Progenitor cell of endocrine pancreas (in vitro differentiated cells): ENCODE measurements at regions not wholly inside any gene's neighbourhood (a gene's known extent, or its start where the extent isn't known, plus 50 kb on each side); places are given as distances from the start of the nearest gene placed in this dataset.

Experiments
- DNase-seq: peaks from one replicate; pipeline ENCODE4 v3.0.0; 2021; ENCODE audit warnings: low spot score; ENCODE audit not compliant: unreplicated experiment
- H3K27ac Mint-ChIP-seq: 2 replicates; pipeline ENCODE4 v1.8.0; 2021; ENCODE audit warnings: mild to moderate bottlenecking, moderate library complexity, mixed read lengths
- H3K27me3 Mint-ChIP-seq: 2 replicates; pipeline ENCODE4 v1.8.0; 2021; ENCODE audit warnings: mixed read lengths
- H3K36me3 Mint-ChIP-seq: 2 replicates; pipeline ENCODE4 v1.8.0; 2022; ENCODE audit warnings: mixed read lengths; ENCODE audit not compliant: insufficient read depth
- H3K4me1 Mint-ChIP-seq: 2 replicates; pipeline ENCODE4 v1.8.0; 2021; ENCODE audit warnings: low read depth, mixed read lengths
- H3K4me3 Mint-ChIP-seq: 2 replicates; pipeline ENCODE4 v1.8.0; 2021; ENCODE audit warnings: low read depth, mild to moderate bottlenecking, moderate library complexity, mixed read lengths
- H3K9me3 Mint-ChIP-seq: 2 replicates; pipeline ENCODE4 v1.8.0; 2021; ENCODE audit warnings: low read depth, mixed read lengths
- TF ChIP-seq, protein P1 (sequence below): fragments of 200-600 bp; sonication (generic); IDR thresholded peaks from one replicate; pipeline ENCODE4 v1.5.0; 2021; ENCODE audit warnings: antibody characterized with exemption, mild to moderate bottlenecking; ENCODE audit not compliant: unreplicated experiment

DNA sequence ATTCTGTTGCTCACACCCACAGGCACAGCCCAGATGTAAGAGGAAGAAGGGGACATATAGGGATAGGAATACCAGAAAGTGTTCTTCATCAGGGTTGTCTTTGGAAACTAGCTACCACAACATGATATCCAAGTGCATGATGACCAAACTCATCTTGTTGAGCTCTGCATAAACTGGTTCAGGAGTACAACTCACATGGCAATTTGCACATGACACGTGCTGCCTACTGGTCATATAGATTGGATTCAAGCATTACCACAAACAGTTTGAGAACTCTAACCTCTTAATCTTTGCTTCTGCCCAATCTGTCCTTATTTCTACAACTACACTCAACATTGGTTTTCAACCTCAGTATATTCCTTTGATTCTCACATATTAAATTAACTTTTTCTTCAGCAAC, 184.7 kb upstream of the PCSK2 start:
- Mint-ChIP-seq H3K9me3 (no peaks in the 10 kb centered on the region), H3K4me1 (no peaks in the 10 kb centered on the region)
- no peak for DNase-seq

DNA sequence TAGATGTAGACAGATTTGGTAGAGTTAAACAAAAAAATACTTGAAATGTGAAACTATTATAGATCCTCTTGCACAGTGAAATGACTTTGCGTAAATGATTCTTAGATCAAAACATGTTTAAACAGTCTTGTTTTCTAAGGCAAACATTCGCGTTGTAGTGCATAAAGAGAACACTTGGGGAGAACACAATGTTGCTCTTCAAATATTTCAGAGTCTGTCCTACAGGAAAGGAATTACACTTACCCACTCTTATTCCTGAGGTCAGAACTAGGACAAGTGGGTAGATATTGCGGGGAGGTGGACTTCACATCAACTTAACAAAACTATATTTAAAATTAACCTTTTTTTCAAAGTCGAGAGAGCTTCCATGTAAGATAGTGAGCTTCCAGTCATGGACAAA, 183.5 kb upstream of the PCSK2 start:
- H3K4me1 Mint-ChIP-seq = no peaks in the 10 kb centered on the region
- no peak overlapping the region for H3K27ac Mint-ChIP-seq
- no peaks in the 10 kb centered on the region for H3K27me3 Mint-ChIP-seq
- no peak overlapping the region for H3K4me3 Mint-ChIP-seq
- no peak for DNase-seq
- TF ChIP-seq, protein P1, sequence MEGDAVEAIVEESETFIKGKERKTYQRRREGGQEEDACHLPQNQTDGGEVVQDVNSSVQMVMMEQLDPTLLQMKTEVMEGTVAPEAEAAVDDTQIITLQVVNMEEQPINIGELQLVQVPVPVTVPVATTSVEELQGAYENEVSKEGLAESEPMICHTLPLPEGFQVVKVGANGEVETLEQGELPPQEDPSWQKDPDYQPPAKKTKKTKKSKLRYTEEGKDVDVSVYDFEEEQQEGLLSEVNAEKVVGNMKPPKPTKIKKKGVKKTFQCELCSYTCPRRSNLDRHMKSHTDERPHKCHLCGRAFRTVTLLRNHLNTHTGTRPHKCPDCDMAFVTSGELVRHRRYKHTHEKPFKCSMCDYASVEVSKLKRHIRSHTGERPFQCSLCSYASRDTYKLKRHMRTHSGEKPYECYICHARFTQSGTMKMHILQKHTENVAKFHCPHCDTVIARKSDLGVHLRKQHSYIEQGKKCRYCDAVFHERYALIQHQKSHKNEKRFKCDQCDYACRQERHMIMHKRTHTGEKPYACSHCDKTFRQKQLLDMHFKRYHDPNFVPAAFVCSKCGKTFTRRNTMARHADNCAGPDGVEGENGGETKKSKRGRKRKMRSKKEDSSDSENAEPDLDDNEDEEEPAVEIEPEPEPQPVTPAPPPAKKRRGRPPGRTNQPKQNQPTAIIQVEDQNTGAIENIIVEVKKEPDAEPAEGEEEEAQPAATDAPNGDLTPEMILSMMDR = no peak
- H3K36me3 Mint-ChIP-seq = no peaks in the 10 kb centered on the region
- H3K9me3 Mint-ChIP-seq = no peaks in the 10 kb centered on the region

More for the DNA sequence above, 184.7 kb upstream of the PCSK2 start:
- H3K27me3 Mint-ChIP-seq = no peaks in the 10 kb centered on the region
- no peaks in the 10 kb centered on the region for H3K36me3 Mint-ChIP-seq
- no peak overlapping the region for H3K4me3 Mint-ChIP-seq
- TF ChIP-seq, protein P1 = no peak
- H3K27ac Mint-ChIP-seq = no peak overlapping the region

DNA sequence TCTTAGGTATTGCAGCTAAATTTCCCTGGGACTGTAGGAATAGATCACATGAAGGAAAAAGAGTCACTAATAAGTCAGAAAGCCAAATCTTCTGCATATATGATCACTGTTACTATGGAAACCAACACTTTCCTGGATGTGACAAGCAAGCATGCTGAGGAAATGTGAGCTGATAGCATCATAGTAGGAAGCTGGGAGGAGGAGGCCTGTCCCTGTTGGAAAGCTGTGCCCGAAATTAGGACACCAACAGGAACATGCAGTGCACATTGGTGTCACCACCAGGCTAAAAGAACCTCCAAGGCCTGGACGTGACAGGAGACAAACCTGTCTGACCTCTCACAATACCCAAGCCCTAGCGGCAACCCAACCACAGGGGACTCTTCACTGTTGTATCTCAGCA, 181.9 kb upstream of the PCSK2 start:
- no peak overlapping the region for H3K27ac Mint-ChIP-seq
- TF ChIP-seq, protein P1 = no peak
- H3K4me3 Mint-ChIP-seq = no peak overlapping the region
- H3K4me1 Mint-ChIP-seq = no peaks in the 10 kb centered on the region
- H3K9me3 Mint-ChIP-seq = no peaks in the 10 kb centered on the region
- no peaks in the 10 kb centered on the region for H3K27me3 Mint-ChIP-seq
- H3K36me3 Mint-ChIP-seq = no peaks in the 10 kb centered on the region
- no peak for DNase-seq

DNA sequence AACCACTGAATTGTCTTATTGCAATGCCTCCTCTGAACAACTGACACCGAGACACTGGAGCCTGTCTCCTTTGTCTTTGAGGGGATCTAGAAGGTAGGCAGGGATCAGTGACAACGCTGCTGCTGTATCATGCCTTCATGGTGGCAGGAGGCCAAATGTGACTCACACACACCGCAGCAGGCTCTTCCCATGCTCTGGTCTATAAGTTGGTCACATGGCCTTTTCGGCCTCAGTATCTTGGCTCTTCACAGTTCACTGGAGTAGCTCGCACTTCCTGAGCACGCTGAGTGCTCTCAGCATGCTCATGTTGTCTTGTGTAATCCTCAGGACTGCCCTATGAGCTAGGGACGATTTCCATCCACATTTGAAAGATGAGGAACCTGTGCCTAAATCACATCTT, 167.4 kb upstream of the PCSK2 start:
- no peak overlapping the region for H3K4me3 Mint-ChIP-seq
- no peaks in the 10 kb centered on the region for H3K4me1 Mint-ChIP-seq
- H3K27ac Mint-ChIP-seq = no peak overlapping the region
- H3K9me3 Mint-ChIP-seq = peaks cover 8% of the 10 kb centered on the region
- no peaks in the 10 kb centered on the region for H3K27me3 Mint-ChIP-seq
- peaks cover 1% of the 10 kb centered on the region for H3K36me3 Mint-ChIP-seq
- no peak for DNase-seq
- TF ChIP-seq, protein P1 = no peak

DNA sequence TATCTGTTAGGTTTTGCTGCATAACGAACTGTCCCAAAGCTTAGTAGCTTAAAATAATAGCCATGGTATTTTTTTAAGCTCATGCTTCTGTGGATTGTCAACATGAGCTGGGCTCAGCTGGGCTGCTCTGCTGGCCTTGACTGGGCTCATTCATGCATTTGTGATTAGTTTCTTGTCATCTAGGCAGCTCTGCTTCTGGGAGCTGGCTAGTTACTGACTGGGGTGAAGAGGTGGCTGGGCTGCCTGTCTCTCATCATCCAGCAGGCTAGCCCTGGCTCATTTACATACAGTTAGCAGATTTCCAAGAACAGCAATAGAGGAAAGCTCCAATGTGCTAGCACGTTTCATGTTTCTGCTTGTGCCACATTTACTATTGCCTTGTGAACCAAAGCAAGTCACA, 165.1 kb upstream of the PCSK2 start:
- Mint-ChIP-seq H3K27ac (no peak overlapping the region), H3K9me3 (peaks cover 8% of the 10 kb centered on the region), H3K4me3 (no peak overlapping the region), H3K27me3 (no peaks in the 10 kb centered on the region), H3K4me1 (no peaks in the 10 kb centered on the region), H3K36me3 (peaks cover 1% of the 10 kb centered on the region)
- TF ChIP-seq, protein P1 = no peak
- no peak for DNase-seq
